ENCODE measurements at regions not wholly inside any gene's neighbourhood (a gene's known extent, or its start where the extent isn't known, plus 50 kb on each side); places are given as distances from the start of the nearest gene placed in this dataset.

DNA sequence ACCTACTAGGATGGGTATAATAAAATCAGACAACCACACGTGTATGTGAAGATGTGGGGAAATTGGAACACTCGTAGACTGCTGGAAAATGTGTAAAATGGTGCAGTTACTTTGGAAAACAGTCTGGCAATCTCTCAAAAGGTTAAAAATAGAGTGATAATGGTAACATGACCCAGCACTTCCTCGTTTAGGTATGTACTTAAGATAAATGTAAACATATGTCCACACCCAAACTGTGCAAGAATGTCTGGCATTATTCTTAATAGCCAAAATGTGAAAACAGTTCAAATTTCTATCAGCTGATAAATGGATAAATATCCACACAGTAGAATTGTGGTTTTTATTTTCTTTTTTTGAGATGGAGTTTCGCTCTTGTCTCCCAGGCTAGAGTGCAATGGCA lies 272.8 kb downstream of the ZNF248 start:
- DNase-seq: no peak
- Histone ChIP-seq H3K9me3 (peaks cover 0 to 4% (median 0%) of the 10 kb centered on the region in 4 donors), H3K36me3 (no peaks in the 10 kb centered on the region)

DNA sequence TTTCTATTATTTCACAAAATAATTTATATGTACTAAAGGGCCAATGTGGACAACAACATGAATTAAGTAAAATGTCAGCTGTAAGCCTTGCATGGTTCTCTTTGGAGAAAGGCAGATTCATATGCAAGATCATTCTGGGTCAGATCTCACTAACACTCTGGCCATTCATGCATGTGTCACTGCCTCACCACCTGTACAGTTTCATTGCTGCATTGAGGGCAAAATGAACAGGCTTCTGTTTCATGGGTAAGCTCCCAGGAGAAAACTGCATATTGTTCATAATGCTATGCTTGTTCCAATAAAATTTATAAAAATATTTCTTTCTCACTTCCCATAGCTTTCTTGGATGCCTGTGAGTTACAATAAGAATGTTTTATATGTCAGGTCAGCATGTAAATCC lies 275.2 kb downstream of the ZNF248 start:
- H3K4me3 ChIP-seq: no peak overlapping the region
- peaks cover 0 to 4% (median 0%) of the 10 kb centered on the region in 4 donors for H3K9me3 ChIP-seq
- no peaks in the 10 kb centered on the region for H3K27me3 ChIP-seq
- H3K27ac ChIP-seq: no peak overlapping the region
- no peak for DNase-seq
- H3K36me3 ChIP-seq: no peaks in the 10 kb centered on the region
- TF ChIP-seq POLR2A (IDR thresholded peaks at IDR 0.05): no peak
- TF ChIP-seq, protein P1, sequence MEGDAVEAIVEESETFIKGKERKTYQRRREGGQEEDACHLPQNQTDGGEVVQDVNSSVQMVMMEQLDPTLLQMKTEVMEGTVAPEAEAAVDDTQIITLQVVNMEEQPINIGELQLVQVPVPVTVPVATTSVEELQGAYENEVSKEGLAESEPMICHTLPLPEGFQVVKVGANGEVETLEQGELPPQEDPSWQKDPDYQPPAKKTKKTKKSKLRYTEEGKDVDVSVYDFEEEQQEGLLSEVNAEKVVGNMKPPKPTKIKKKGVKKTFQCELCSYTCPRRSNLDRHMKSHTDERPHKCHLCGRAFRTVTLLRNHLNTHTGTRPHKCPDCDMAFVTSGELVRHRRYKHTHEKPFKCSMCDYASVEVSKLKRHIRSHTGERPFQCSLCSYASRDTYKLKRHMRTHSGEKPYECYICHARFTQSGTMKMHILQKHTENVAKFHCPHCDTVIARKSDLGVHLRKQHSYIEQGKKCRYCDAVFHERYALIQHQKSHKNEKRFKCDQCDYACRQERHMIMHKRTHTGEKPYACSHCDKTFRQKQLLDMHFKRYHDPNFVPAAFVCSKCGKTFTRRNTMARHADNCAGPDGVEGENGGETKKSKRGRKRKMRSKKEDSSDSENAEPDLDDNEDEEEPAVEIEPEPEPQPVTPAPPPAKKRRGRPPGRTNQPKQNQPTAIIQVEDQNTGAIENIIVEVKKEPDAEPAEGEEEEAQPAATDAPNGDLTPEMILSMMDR (IDR thresholded peaks at IDR 0.05): no peak
- H3K4me1 ChIP-seq: no peaks in the 10 kb centered on the region

More for the DNA sequence above, 272.8 kb downstream of the ZNF248 start:
- Histone ChIP-seq H3K27me3 (no peaks in the 10 kb centered on the region), H3K27ac (no peak overlapping the region), H3K4me1 (no peaks in the 10 kb centered on the region), H3K4me3 (no peak overlapping the region)
- TF ChIP-seq, protein P1 (IDR thresholded peaks at IDR 0.05): no peak
- TF ChIP-seq POLR2A (IDR thresholded peaks at IDR 0.05): no peak

DNA sequence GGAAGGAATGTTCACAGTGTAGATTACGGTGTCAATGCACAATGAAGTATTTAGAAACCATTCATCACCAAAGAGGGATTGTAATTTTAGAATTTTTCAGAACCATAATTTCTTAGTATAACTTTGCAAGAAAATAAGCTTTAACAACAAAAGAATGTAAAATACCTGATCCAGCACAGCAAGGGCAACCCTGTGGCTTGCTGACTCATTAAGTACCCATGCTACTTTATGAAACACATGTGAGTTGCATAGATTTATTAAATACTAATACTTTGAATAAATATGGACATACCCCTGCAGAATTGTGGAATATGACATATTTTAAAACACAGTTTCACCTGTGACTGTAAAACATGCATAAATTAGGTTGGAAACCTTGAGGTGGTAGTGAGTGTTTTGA lies 281.3 kb downstream of the ZNF248 start:
- H3K4me1 ChIP-seq: no peaks in the 10 kb centered on the region
- no peak for DNase-seq
- no peak overlapping the region for H3K4me3 ChIP-seq
- TF ChIP-seq POLR2A (IDR thresholded peaks at IDR 0.05): no peak
- TF ChIP-seq, protein P1 (IDR thresholded peaks at IDR 0.05): no peak
- H3K27me3 ChIP-seq: no peaks in the 10 kb centered on the region
- peaks cover 0 to 7% (median 0%) of the 10 kb centered on the region in 4 donors for H3K9me3 ChIP-seq
- no peak overlapping the region for H3K27ac ChIP-seq
- no peaks in the 10 kb centered on the region for H3K36me3 ChIP-seq

DNA sequence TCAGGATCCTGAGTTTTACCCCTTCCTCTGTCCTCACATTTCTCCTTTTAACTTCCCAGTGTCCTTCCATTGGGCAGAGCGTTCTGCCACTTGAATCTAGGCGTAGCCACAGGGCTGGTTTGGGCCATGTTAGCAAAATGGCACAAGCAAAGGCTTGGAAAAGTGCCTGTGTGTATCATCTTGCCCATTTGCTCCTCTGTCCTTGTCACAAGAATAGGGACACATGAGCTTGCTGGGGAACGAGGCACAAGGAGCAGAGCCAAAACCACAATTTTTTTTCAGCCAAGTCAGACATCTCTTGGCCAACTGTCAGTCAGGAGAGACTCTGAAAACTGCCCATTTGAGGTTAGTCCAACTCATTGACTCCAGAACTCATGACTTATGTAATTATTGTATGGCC lies 285.2 kb downstream of the ZNF248 start:
- H3K4me1 ChIP-seq: no peaks in the 10 kb centered on the region
- H3K27ac ChIP-seq: no peak overlapping the region
- peaks cover 0 to 3% (median 0%) of the 10 kb centered on the region in 4 donors for H3K9me3 ChIP-seq
- no peak for DNase-seq
- TF ChIP-seq, protein P1 (IDR thresholded peaks at IDR 0.05): no peak
- TF ChIP-seq POLR2A (IDR thresholded peaks at IDR 0.05): no peak
- no peaks in the 10 kb centered on the region for H3K36me3 ChIP-seq
- H3K4me3 ChIP-seq: no peak overlapping the region
- no peaks in the 10 kb centered on the region for H3K27me3 ChIP-seq

DNA sequence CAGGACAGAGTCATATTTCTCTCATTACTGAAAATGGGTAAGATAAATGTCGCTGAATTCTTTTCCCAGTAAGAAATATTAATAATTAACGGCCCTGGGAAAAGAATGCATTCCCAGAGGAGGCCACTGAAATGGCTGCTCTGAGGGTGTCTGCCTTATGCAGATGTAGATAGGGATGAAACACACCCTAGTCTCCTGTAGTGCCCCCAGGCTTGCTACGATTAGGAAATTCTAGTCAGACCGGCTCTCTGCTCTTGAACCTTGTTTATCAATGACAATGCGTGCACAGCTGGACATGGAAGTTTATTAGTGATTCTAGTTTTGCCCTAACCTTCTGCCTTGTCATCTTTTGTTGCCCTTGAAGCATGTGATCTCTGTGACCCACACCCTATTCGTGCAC lies 291.1 kb downstream of the ZNF248 start:
- Histone ChIP-seq H3K27ac (no peak overlapping the region), H3K36me3 (no peaks in the 10 kb centered on the region), H3K4me1 (no peaks in the 10 kb centered on the region), H3K27me3 (no peaks in the 10 kb centered on the region), H3K9me3 (no peaks in the 10 kb centered on the region), H3K4me3 (no peak overlapping the region)
- no peak for DNase-seq
- TF ChIP-seq, protein P1 (IDR thresholded peaks at IDR 0.05): no peak
- TF ChIP-seq POLR2A (IDR thresholded peaks at IDR 0.05): no peak

DNA sequence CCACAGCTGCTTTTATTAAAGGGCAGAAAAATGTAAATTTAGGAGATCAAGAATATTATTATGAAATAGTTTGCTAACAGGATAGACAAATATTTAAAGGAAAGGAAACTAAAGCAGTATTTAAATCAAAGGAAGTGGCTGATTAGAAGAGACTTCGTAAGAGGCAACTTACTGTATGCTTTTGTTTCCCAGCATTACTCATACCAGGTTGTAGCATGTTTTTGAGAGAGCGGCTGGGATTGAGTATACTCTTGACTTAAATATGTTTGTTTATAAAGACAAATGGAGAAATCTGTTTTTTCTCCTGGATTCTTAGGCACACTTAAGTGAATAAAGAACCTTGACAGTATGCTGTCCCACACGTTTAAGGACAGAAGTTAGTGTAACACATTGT lies 293.7 kb downstream of the ZNF248 start:
- no peaks in the 10 kb centered on the region for H3K9me3 ChIP-seq
- H3K27me3 ChIP-seq: no peaks in the 10 kb centered on the region
- no peak for TF ChIP-seq POLR2A (IDR thresholded peaks at IDR 0.05)
- TF ChIP-seq, protein P1 (IDR thresholded peaks at IDR 0.05): no peak
- DNase-seq: no peak
- H3K4me3 ChIP-seq: no peak overlapping the region
- no peak overlapping the region for H3K27ac ChIP-seq
- H3K36me3 ChIP-seq: no peaks in the 10 kb centered on the region
- no peaks in the 10 kb centered on the region for H3K4me1 ChIP-seq

All from Peyer's patch (tissue), 4 donors.